Upper lobe of left lung (tissue), 4 donors: ENCODE measurements at regions not wholly inside any gene's neighbourhood (a gene's known extent, or its start where the extent isn't known, plus 50 kb on each side); places are given as distances from the start of the nearest gene placed in this dataset.
A peak's percentile ranks its signal among the peaks of the same experiment; 100 is the strongest.

Experiments
- CTCF ChIP-seq, 6 experiments: fragments of 450-650 bp in 4 of 6; fragments of 200-600 bp in 2 of 6; sonication (generic) in 2 of 6; IDR thresholded peaks; one replicate each; pipeline ENCODE4 v1.5.1; 2016 to 2019; ENCODE audit warnings: antibody characterized with exemption in 6 of 6
- EP300 ChIP-seq, 4 donors: sonication (generic); formaldehyde crosslinking; IDR thresholded peaks; one replicate each; pipeline ENCODE4 v1.5.1; 2017; ENCODE audit warnings: antibody characterized with exemption in 4 of 4, control low read depth in 2 of 4
- POLR2A ChIP-seq, 4 donors: fragments of 450-650 bp; IDR thresholded peaks; one replicate each; pipeline ENCODE4 v1.5.1; 2016 to 2017; ENCODE audit warnings: antibody characterized with exemption in 4 of 4, mild to moderate bottlenecking in 2 of 4
- POLR2AphosphoS5 ChIP-seq, 2 donors: sonication (generic); formaldehyde crosslinking; IDR thresholded peaks; one replicate each; pipeline ENCODE4 v1.5.1; 2017; ENCODE audit warnings: antibody characterized with exemption in 2 of 2

GRCh38 chr15:92797168-92798052, 102.7 kb upstream of the CHD2 start:
- TF ChIP-seq CTCF (IDR thresholded peaks at IDR 0.05) (peak; percentile 66 to 91 (median 84)), EP300 (IDR thresholded peaks at IDR 0.05) (peak in 1 of 4 donors; percentile 65), POLR2A (IDR thresholded peaks at IDR 0.05) (no peak), POLR2AphosphoS5 (IDR thresholded peaks at IDR 0.05) (peak in 1 of 2 donors; percentile 32)
